ENCODE measurements at regions not wholly inside any gene's neighbourhood (a gene's known extent, or its start where the extent isn't known, plus 50 kb on each side); places are given as distances from the start of the nearest gene placed in this dataset.

GRCh38 chr6:4645713-4646360 lies 130.4 kb upstream of the CDYL start:
- Histone ChIP-seq H3K9me3 (no peaks in the 10 kb centered on the region), H3K4me3 (no peak overlapping the region), H3K27me3 (no peaks in the 10 kb centered on the region), H3K36me3 (no peaks in the 10 kb centered on the region), H3K4me1 (peaks cover 7 to 10% (median 8%) of the 10 kb centered on the region in 4 donors), H3K27ac (no peak overlapping the region)
- ATAC-seq (ENCODE audit: low FRiP score in 2 of 2) = no peak
- 77 to 91% methylated on average over 5 of the region's 5 CpGs for WGBS, 2 donors
- DNase-seq = no peak
- no peak for TF ChIP-seq CTCF (IDR thresholded peaks at IDR 0.05)
- no peak for TF ChIP-seq POLR2A (IDR thresholded peaks at IDR 0.05)
- no peak for TF ChIP-seq POLR2AphosphoS5 (IDR thresholded peaks at IDR 0.05)
- no peak for TF ChIP-seq EP300 (IDR thresholded peaks at IDR 0.05)

DNA sequence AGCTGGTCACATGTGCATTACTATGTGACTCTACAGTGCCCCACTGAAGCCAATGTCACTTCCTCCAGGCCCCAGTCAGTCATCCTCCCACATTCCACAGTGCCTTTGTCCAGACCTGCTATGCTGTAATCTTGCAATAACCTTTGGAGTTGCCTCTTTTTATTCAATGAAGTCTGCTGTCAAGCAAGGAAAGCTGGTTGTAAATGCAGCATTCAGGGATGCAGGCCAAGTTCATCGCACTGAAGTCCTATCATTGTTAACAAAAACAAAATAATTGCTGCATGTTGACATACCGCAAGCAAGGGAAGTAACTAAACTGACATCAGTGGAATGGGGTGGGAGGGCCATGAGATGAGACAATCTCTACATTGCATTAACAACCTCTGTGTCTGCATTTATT lies 131.2 kb upstream of the CDYL start:
- 66 to 77% methylated on average over 2 of the region's 2 CpGs for WGBS, 2 donors
- H3K9me3 ChIP-seq = no peaks in the 10 kb centered on the region
- no peaks in the 10 kb centered on the region for H3K27me3 ChIP-seq
- H3K4me1 ChIP-seq = peaks cover 7 to 10% (median 8%) of the 10 kb centered on the region in 4 donors
- DNase-seq = no peak
- no peaks in the 10 kb centered on the region for H3K36me3 ChIP-seq
- TF ChIP-seq EP300 (IDR thresholded peaks at IDR 0.05) (no peak), POLR2AphosphoS5 (IDR thresholded peaks at IDR 0.05) (no peak), CTCF (IDR thresholded peaks at IDR 0.05) (no peak), POLR2A (IDR thresholded peaks at IDR 0.05) (no peak)
- ATAC-seq (ENCODE audit: low FRiP score in 2 of 2) = peak in 1 of 2 donors; percentile 50
- no peak overlapping the region for H3K4me3 ChIP-seq
- no peak overlapping the region for H3K27ac ChIP-seq

GRCh38 chr6:4641461-4641860 lies 134.7 kb upstream of the CDYL start:
- H3K4me1 ChIP-seq = no peaks in the 10 kb centered on the region
- H3K9me3 ChIP-seq = no peaks in the 10 kb centered on the region
- no peaks in the 10 kb centered on the region for H3K27me3 ChIP-seq
- 94% methylated on average over 3 of the region's 3 CpGs for WGBS, 2 donors
- H3K4me3 ChIP-seq = no peak overlapping the region
- H3K27ac ChIP-seq = no peak overlapping the region
- ATAC-seq (ENCODE audit: low FRiP score in 2 of 2) (no peak), DNase-seq (no peak)
- no peak for TF ChIP-seq POLR2AphosphoS5 (IDR thresholded peaks at IDR 0.05)
- H3K36me3 ChIP-seq = no peaks in the 10 kb centered on the region

GRCh38 chr6:4640139-4640538 lies 136.1 kb upstream of the CDYL start:
- no peak for DNase-seq
- Histone ChIP-seq H3K4me1 (no peaks in the 10 kb centered on the region), H3K9me3 (no peaks in the 10 kb centered on the region), H3K27ac (no peak overlapping the region), H3K27me3 (no peaks in the 10 kb centered on the region), H3K4me3 (no peak overlapping the region), H3K36me3 (no peaks in the 10 kb centered on the region)
- no peak for ATAC-seq (ENCODE audit: low FRiP score in 2 of 2)
- TF ChIP-seq POLR2A (IDR thresholded peaks at IDR 0.05) = no peak
- no peak for TF ChIP-seq CTCF (IDR thresholded peaks at IDR 0.05)
- TF ChIP-seq EP300 (IDR thresholded peaks at IDR 0.05) = no peak
- no peak for TF ChIP-seq POLR2AphosphoS5 (IDR thresholded peaks at IDR 0.05)
- 32 to 40% methylated on average over 4 of the region's 4 CpGs for WGBS, 2 donors

DNA sequence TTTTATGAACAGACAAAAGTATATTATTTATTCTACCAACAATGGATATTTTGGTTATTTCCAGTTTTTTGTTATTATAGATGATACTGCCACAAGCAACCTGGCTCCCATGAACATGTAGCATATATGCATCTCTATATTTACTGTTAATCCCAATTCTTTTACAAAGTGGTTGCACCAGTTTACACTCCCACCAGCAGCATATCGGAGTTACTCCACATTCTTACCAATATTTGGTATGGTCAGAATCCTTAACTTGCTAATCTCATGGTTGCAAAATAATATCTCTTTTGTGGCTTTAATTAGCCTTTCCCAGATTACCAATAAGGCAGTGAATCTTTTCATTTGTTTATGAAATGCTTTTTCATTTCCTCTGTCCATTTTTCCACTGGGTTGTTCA lies 137.6 kb upstream of the CDYL start:
- 93 to 100% methylated on average over 1 of the region's 1 CpG for WGBS, 2 donors
- ATAC-seq (ENCODE audit: low FRiP score in 2 of 2) = no peak

More for the DNA sequence above, 137.6 kb upstream of the CDYL start:
- Histone ChIP-seq H3K27me3 (no peaks in the 10 kb centered on the region), H3K4me1 (no peaks in the 10 kb centered on the region), H3K9me3 (no peaks in the 10 kb centered on the region), H3K36me3 (no peaks in the 10 kb centered on the region), H3K27ac (no peak overlapping the region), H3K4me3 (no peak overlapping the region)
- DNase-seq = no peak
- TF ChIP-seq POLR2A (IDR thresholded peaks at IDR 0.05) = no peak
